Breast epithelium (tissue), 3 donors: ENCODE measurements at regions not wholly inside any gene's neighbourhood (a gene's known extent, or its start where the extent isn't known, plus 50 kb on each side); places are given as distances from the start of the nearest gene placed in this dataset.

ENCODE experiments used
- CTCF ChIP-seq, 3 donors: fragments of 450-650 bp; IDR thresholded peaks; one replicate each; pipeline ENCODE4 v1.5.1; 2016 to 2017; ENCODE audit warnings: antibody characterized with exemption in 3 of 3, mild to moderate bottlenecking in 3 of 3, moderate library complexity in 3 of 3
- POLR2A ChIP-seq: fragments of 450-650 bp; IDR thresholded peaks from one replicate; pipeline ENCODE4 v1.6.1; 2016; ENCODE audit warnings: antibody characterized with exemption, mild to moderate bottlenecking, moderate library complexity
- POLR2AphosphoS5 ChIP-seq, 3 donors: sonication (generic); formaldehyde crosslinking; IDR thresholded peaks; one replicate each; pipeline ENCODE4 v1.6.1; 2017; ENCODE audit warnings: antibody characterized with exemption in 3 of 3

DNA sequence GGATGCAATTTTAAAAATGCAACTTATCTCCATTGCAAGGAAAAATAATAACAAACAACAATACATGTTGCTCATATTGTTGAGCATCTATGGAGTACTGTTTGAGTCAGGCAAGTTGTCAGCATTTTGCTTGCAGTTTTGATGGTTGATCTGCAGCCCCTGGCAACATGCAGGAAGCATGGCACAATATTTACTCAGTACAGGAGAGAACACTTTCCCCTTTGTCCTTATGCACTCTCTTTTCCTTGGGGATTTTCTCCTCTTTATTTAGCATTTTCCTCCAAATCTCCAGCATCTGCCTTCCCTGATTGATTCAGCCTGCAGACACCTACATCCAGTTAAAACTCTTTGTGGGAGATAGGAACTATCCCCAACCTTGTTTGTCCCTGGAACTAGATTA is 620.5 kb upstream of the LRRN3 start:
- no peak for TF ChIP-seq CTCF (IDR thresholded peaks at IDR 0.05)
- no peak for TF ChIP-seq POLR2AphosphoS5 (IDR thresholded peaks at IDR 0.05)
- no peak for TF ChIP-seq POLR2A
